GM06990 (cell line): ENCODE measurements at regions not wholly inside any gene's neighbourhood (a gene's known extent, or its start where the extent isn't known, plus 50 kb on each side); places are given as distances from the start of the nearest gene placed in this dataset.

Experiments
- DNase-seq: peaks from one replicate; pipeline ENCODE4 v3.0.0-alpha.2; 2011; ENCODE audit not compliant: insufficient read length; ENCODE audit errors: extremely low read depth
- H3K27me3 ChIP-seq: replicated peaks from 2 replicates; pipeline ENCODE4 v1.6.0; 2011; ENCODE audit warnings: low read length; ENCODE audit not compliant: control insufficient read depth, insufficient read depth
- H3K36me3 ChIP-seq: 2 replicates; pipeline ENCODE4 v1.5.1; 2011; ENCODE audit warnings: low read length; ENCODE audit not compliant: control insufficient read depth, insufficient read depth
- H3K4me3 ChIP-seq: replicated peaks from 2 replicates; pipeline ENCODE4 v1.5.1; 2011; ENCODE audit warnings: low read depth, mild to moderate bottlenecking, control low read depth, low read length
- CTCF ChIP-seq: IDR thresholded peaks from 2 replicates; pipeline ENCODE4 v1.5.1; 2011; ENCODE audit warnings: low read length, control low read depth, mild to moderate bottlenecking, inconsistent platforms; ENCODE audit not compliant: insufficient read depth, poor library complexity, severe bottlenecking

GRCh38 chr2:126831234-126832005, 67.3 kb upstream of the TEX51 start:
- TF ChIP-seq CTCF = no peak
- no peak for DNase-seq
- no peaks in the 10 kb centered on the region for H3K27me3 ChIP-seq
- no peaks in the 10 kb centered on the region for H3K36me3 ChIP-seq
- H3K4me3 ChIP-seq = no peak overlapping the region

GRCh38 chr2:126832014-126832413, 66.7 kb upstream of the TEX51 start:
- DNase-seq = no peak
- Histone ChIP-seq H3K27me3 (no peaks in the 10 kb centered on the region), H3K4me3 (no peak overlapping the region), H3K36me3 (no peaks in the 10 kb centered on the region)
- no peak for TF ChIP-seq CTCF

- Histone ChIP-seq H3K36me3 (no peaks in the 10 kb centered on the region), H3K27me3 (no peaks in the 10 kb centered on the region), H3K4me3 (no peak overlapping the region)
- no peak for DNase-seq
- no peak for TF ChIP-seq CTCF
Measured at GRCh38 chr2:126832757-126833156, 65.9 kb upstream of the TEX51 start.

- no peak for TF ChIP-seq CTCF
- DNase-seq = no peak
- H3K27me3 ChIP-seq = no peaks in the 10 kb centered on the region; the same call in 1 of the 2 replicates
- H3K4me3 ChIP-seq = no peak overlapping the region
- H3K36me3 ChIP-seq = no peaks in the 10 kb centered on the region
Measured at GRCh38 chr2:126834006-126834659, 64.6 kb upstream of the TEX51 start.

GRCh38 chr2:126835261-126835660, 63.4 kb upstream of the TEX51 start:
- no peaks in the 10 kb centered on the region for H3K36me3 ChIP-seq
- no peaks in the 10 kb centered on the region; the same call in 1 of the 2 replicates for H3K27me3 ChIP-seq
- no peak overlapping the region for H3K4me3 ChIP-seq
- DNase-seq = no peak
- TF ChIP-seq CTCF = no peak

GRCh38 chr2:126835831-126836230, 62.9 kb upstream of the TEX51 start:
- Histone ChIP-seq H3K36me3 (no peaks in the 10 kb centered on the region), H3K4me3 (no peak overlapping the region), H3K27me3 (no peaks in the 10 kb centered on the region; the same call in 1 of the 2 replicates)
- TF ChIP-seq CTCF = no peak
- DNase-seq = no peak
